ENCODE measurements at regions not wholly inside any gene's neighbourhood (a gene's known extent, or its start where the extent isn't known, plus 50 kb on each side); places are given as distances from the start of the nearest gene placed in this dataset.

- peak; percentile 24 for DNase-seq (ENCODE audit: low read depth)
These were observed 891.5 kb upstream of the CELF2 start for GRCh38 chr10:10126218-10126617.

- DNase-seq (ENCODE audit: low read depth) = peak; percentile 50
These were observed 889.3 kb upstream of the CELF2 start for GRCh38 chr10:10128387-10128786.

GRCh38 chr10:10130686-10131085, 887.0 kb upstream of the CELF2 start:
- no peak for DNase-seq (ENCODE audit: low read depth)

- no peak for DNase-seq (ENCODE audit: low read depth)
These were observed 885.7 kb upstream of the CELF2 start for GRCh38 chr10:10132009-10132408.

- no peak for DNase-seq (ENCODE audit: low read depth)
These were observed 884.4 kb upstream of the CELF2 start for GRCh38 chr10:10133281-10133680.

GRCh38 chr10:10138685-10139084, 879.0 kb upstream of the CELF2 start:
- DNase-seq (ENCODE audit: low read depth) = no peak

GRCh38 chr10:10141782-10142382, 875.8 kb upstream of the CELF2 start:
- DNase-seq (ENCODE audit: low read depth) = no peak

GRCh38 chr10:10146604-10147003, 871.1 kb upstream of the CELF2 start:
- no peak for DNase-seq (ENCODE audit: low read depth)

- peak; percentile 2 for DNase-seq (ENCODE audit: low read depth)
These were observed 867.8 kb upstream of the CELF2 start for GRCh38 chr10:10149899-10150298.

GRCh38 chr10:10156917-10157600, 860.6 kb upstream of the CELF2 start:
- no peak for DNase-seq (ENCODE audit: low read depth)

- DNase-seq (ENCODE audit: low read depth) = no peak
These were observed 856.8 kb upstream of the CELF2 start for GRCh38 chr10:10160821-10161312.

- DNase-seq (ENCODE audit: low read depth) = no peak
These were observed 852.8 kb upstream of the CELF2 start for GRCh38 chr10:10164848-10165247.

- DNase-seq (ENCODE audit: low read depth) = no peak
These were observed 852.3 kb upstream of the CELF2 start for GRCh38 chr10:10165415-10165814.

- DNase-seq (ENCODE audit: low read depth) = no peak
These were observed 839.2 kb upstream of the CELF2 start for GRCh38 chr10:10178476-10178875.

- DNase-seq (ENCODE audit: low read depth) = no peak
These were observed 823.8 kb upstream of the CELF2 start for GRCh38 chr10:10193848-10194247.

- DNase-seq (ENCODE audit: low read depth) = no peak
These were observed 821.0 kb upstream of the CELF2 start for GRCh38 chr10:10196701-10197100.

- no peak for DNase-seq (ENCODE audit: low read depth)
These were observed 820.2 kb upstream of the CELF2 start for GRCh38 chr10:10197423-10197822.

- no peak for DNase-seq (ENCODE audit: low read depth)
These were observed 819.3 kb upstream of the CELF2 start for GRCh38 chr10:10198363-10198762.

GRCh38 chr10:10204415-10204814, 813.3 kb upstream of the CELF2 start:
- no peak for DNase-seq (ENCODE audit: low read depth)

GRCh38 chr10:10205906-10206305, 811.8 kb upstream of the CELF2 start:
- DNase-seq (ENCODE audit: low read depth) = no peak

- no peak for DNase-seq (ENCODE audit: low read depth)
These were observed 810.1 kb upstream of the CELF2 start for GRCh38 chr10:10207538-10207937.

- DNase-seq (ENCODE audit: low read depth) = no peak
These were observed 809.5 kb upstream of the CELF2 start for GRCh38 chr10:10208196-10208595.

GRCh38 chr10:10209167-10209566, 808.5 kb upstream of the CELF2 start:
- DNase-seq (ENCODE audit: low read depth) = peak; percentile 73

- DNase-seq (ENCODE audit: low read depth) = no peak
These were observed 806.3 kb upstream of the CELF2 start for GRCh38 chr10:10211409-10211808.
